ENCODE measurements at regions not wholly inside any gene's neighbourhood (a gene's known extent, or its start where the extent isn't known, plus 50 kb on each side); places are given as distances from the start of the nearest gene placed in this dataset.

DNA sequence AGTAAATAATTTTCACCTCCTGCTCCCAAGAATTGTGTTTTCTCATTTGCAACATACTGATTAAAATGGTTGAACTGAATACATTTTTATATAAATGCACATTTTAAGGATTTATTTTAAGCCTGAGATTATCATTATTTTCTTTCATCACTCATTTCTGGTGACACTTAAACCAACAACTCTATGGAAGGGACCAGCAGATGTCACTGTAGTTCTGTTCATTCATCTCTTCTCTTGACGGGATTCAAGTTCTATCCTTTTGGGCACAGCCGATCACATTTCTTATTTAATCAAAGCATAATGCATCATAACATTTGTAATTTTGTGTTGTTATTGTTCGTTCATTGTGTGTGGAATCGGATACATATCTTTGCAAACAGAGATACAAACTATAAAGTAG is 417.9 kb downstream of the HRH4 start:
- TF ChIP-seq, protein P1, sequence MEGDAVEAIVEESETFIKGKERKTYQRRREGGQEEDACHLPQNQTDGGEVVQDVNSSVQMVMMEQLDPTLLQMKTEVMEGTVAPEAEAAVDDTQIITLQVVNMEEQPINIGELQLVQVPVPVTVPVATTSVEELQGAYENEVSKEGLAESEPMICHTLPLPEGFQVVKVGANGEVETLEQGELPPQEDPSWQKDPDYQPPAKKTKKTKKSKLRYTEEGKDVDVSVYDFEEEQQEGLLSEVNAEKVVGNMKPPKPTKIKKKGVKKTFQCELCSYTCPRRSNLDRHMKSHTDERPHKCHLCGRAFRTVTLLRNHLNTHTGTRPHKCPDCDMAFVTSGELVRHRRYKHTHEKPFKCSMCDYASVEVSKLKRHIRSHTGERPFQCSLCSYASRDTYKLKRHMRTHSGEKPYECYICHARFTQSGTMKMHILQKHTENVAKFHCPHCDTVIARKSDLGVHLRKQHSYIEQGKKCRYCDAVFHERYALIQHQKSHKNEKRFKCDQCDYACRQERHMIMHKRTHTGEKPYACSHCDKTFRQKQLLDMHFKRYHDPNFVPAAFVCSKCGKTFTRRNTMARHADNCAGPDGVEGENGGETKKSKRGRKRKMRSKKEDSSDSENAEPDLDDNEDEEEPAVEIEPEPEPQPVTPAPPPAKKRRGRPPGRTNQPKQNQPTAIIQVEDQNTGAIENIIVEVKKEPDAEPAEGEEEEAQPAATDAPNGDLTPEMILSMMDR (IDR thresholded peaks at IDR 0.05; ENCODE audit: insufficient read depth, low read length, poor library complexity, severe bottlenecking) = peak; percentile 30
- no peak for TF ChIP-seq EZH2phosphoT487 (conservative IDR thresholded peaks at IDR 0.05; ENCODE audit: low read length)
